Right atrium auricular region (tissue), 2 donors: ENCODE measurements at regions not wholly inside any gene's neighbourhood (a gene's known extent, or its start where the extent isn't known, plus 50 kb on each side); places are given as distances from the start of the nearest gene placed in this dataset.

Source experiments
- DNase-seq: peaks from one replicate; pipeline ENCODE4 v3.0.0-alpha.2; 2019; ENCODE audit warnings: low spot score
- H3K27ac ChIP-seq, 2 donors: fragments of 200-600 bp; sonication (generic); 1 replicate in 1 of 2; 2 replicates in 1 of 2; pipeline ENCODE4 v1.5.1; 2016 to 2019
- H3K27me3 ChIP-seq, 2 donors: fragments of 200-600 bp; sonication (generic); one replicate each; pipeline versions ENCODE4 v1.5.1 to v1.6.0; 2017 to 2019
- H3K36me3 ChIP-seq: fragments of 200-600 bp; sonication (generic); one replicate; pipeline ENCODE4 v1.5.1; 2016
- H3K4me1 ChIP-seq, 2 donors: fragments of 200-600 bp; sonication (generic); one replicate each; pipeline versions ENCODE4 v1.5.1 to v1.6.0; 2017 to 2019
- H3K4me3 ChIP-seq, 2 donors: fragments of 200-600 bp; sonication (generic); 1 replicate in 1 of 2; 2 replicates in 1 of 2; pipeline ENCODE4 v1.5.1; 2017 to 2019; ENCODE audit warnings: mild to moderate bottlenecking in 1 of 2, moderate library complexity in 1 of 2
- H3K9me3 ChIP-seq, 2 donors: fragments of 200-600 bp; sonication (generic); one replicate each; pipeline ENCODE4 v1.5.1; 2019
- TF ChIP-seq, protein P1 (sequence below), 2 donors: fragments of 200-600 bp; sonication (generic); IDR thresholded peaks; one replicate each; pipeline ENCODE4 v1.5.1; 2019; ENCODE audit warnings: antibody characterized with exemption in 2 of 2

DNA sequence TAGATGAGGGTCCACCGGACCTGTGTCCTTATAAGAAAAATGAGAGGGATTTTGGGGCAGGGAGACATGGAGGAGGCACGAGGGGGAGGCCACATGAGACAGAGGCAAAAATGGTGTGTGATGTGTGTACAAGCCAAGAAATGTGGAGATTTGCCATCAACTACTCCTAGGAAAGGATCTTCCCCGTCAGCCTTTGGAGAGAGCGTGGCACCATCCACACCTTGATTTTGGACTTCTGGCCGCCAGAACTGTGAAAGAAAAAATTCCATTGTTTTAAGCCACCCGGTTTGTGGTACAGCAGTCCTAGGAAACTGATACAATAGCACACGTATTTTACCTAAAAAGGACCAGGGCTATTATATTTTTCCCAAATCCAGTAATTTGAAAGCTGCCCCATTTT is 829.0 kb upstream of the SALL3 start:
- Histone ChIP-seq H3K27me3 (no peaks in the 10 kb centered on the region), H3K36me3 (no peaks in the 10 kb centered on the region), H3K4me3 (no peak overlapping the region), H3K4me1 (no peaks in the 10 kb centered on the region), H3K9me3 (no peaks in the 10 kb centered on the region), H3K27ac (no peak overlapping the region)
- DNase-seq, result no peak
- TF ChIP-seq, protein P1, sequence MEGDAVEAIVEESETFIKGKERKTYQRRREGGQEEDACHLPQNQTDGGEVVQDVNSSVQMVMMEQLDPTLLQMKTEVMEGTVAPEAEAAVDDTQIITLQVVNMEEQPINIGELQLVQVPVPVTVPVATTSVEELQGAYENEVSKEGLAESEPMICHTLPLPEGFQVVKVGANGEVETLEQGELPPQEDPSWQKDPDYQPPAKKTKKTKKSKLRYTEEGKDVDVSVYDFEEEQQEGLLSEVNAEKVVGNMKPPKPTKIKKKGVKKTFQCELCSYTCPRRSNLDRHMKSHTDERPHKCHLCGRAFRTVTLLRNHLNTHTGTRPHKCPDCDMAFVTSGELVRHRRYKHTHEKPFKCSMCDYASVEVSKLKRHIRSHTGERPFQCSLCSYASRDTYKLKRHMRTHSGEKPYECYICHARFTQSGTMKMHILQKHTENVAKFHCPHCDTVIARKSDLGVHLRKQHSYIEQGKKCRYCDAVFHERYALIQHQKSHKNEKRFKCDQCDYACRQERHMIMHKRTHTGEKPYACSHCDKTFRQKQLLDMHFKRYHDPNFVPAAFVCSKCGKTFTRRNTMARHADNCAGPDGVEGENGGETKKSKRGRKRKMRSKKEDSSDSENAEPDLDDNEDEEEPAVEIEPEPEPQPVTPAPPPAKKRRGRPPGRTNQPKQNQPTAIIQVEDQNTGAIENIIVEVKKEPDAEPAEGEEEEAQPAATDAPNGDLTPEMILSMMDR (IDR thresholded peaks at IDR 0.05), result no peak

DNA sequence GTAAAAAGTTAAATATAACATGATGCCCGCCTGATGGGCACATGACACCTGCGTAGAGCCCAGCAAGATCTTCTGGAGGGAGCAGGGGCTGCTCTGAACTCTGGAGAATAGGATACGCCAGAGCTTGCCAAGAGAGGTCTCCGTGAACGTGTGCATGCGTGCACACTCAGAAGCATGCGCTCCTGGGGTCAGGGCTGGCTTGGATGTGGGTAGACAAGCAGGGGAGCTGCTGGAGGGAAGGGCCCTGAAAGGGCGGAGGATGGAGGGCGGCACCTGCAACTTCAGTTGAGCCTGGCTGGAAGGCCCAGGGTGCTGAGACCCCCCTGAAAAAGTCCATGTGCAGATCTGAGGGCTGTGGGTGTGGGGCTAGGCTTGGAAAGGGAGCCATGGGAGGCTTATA is 828.4 kb upstream of the SALL3 start:
- DNase-seq, result no peak
- H3K27me3 ChIP-seq, result no peaks in the 10 kb centered on the region
- no peak overlapping the region for H3K27ac ChIP-seq
- H3K36me3 ChIP-seq, result no peaks in the 10 kb centered on the region
- no peaks in the 10 kb centered on the region for H3K9me3 ChIP-seq
- TF ChIP-seq, protein P1 (IDR thresholded peaks at IDR 0.05), result no peak
- no peak overlapping the region for H3K4me3 ChIP-seq
- no peaks in the 10 kb centered on the region for H3K4me1 ChIP-seq

DNA sequence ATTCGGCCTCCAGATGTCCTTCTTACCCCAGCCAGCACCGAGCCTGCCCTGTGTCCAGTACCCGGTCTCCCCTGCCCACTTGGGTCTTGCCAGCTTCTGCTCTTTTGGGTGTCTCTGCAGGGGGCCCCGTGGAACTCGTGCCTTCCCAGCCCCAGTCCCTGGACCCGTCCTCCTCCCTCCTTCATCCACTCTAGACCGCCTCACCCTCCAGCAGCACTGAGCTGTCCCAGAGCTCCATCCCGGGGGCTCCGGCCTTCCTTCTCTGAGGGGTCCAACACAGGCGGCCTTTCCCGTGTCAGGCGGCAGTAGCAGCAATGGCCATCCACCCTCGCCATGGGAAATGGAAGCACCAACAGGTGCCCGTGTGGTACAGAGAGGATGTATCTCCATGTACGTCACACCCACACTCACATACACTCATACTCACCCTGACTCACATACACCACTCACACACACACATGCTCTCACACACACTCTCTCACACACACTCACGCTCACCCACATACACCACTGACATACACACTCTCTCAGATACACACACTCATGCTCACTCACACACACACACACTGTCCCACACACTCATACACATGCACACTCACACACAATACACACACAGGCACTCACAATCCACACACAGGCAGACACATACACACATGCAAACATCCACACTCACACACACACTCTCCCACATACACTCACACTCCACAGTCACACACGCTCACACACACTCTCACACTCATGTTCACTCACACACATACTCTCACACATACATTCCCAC is 827.5 kb upstream of the SALL3 start:
- Histone ChIP-seq H3K27me3 (no peaks in the 10 kb centered on the region), H3K4me1 (no peaks in the 10 kb centered on the region), H3K36me3 (no peaks in the 10 kb centered on the region), H3K27ac (no peak overlapping the region), H3K4me3 (no peak overlapping the region), H3K9me3 (no peaks in the 10 kb centered on the region)
- TF ChIP-seq, protein P1 (IDR thresholded peaks at IDR 0.05), result no peak
- no peak for DNase-seq

DNA sequence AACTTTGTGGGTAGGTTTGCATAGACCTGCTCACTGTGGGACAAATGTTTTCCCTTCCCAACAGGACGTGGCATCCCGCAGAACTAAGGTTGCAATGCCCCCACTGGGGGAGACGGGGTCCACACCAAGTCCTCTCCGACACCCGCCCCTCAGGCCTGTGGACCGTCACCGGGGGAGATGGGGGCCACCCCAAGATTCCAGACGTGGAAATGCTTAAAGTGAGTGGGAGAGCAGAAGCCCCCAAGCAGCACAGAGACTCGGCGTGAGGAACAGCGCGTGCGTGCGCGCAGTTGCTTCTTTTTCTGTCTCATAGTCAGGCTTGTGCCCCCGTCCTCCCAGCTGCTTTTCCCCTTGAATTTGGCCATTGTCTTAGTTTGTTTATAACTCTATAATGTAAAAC is 826.3 kb upstream of the SALL3 start:
- TF ChIP-seq, protein P1 (IDR thresholded peaks at IDR 0.05), result no peak
- no peaks in the 10 kb centered on the region for H3K4me1 ChIP-seq

DNA sequence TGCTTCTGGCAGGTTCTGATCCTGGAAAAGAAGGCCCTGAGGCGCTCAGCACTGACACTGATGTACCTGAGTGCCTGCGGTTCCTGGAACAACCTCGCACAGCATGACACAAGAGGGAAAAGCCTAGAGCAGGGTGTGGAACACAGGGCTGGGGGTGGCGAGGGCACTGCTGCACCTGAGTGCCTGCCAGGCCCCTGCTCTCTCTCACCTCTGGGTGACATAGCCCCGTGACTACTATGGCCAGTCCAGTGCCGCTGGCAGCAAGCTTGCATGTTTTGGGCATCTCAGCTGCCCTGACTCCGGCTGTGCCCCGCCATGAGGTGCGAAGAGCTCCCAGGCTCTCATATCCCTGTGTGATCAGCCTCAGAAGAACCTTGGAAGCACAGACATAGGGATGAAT is 825.2 kb upstream of the SALL3 start:
- H3K36me3 ChIP-seq, result no peaks in the 10 kb centered on the region
- TF ChIP-seq, protein P1 (IDR thresholded peaks at IDR 0.05), result no peak
- no peak for DNase-seq

More for the DNA sequence above, 826.3 kb upstream of the SALL3 start:
- H3K36me3 ChIP-seq, result no peaks in the 10 kb centered on the region
- H3K27me3 ChIP-seq, result no peaks in the 10 kb centered on the region
- H3K27ac ChIP-seq, result no peak overlapping the region
- H3K4me3 ChIP-seq, result no peak overlapping the region
- DNase-seq, result no peak
- H3K9me3 ChIP-seq, result no peaks in the 10 kb centered on the region

DNA sequence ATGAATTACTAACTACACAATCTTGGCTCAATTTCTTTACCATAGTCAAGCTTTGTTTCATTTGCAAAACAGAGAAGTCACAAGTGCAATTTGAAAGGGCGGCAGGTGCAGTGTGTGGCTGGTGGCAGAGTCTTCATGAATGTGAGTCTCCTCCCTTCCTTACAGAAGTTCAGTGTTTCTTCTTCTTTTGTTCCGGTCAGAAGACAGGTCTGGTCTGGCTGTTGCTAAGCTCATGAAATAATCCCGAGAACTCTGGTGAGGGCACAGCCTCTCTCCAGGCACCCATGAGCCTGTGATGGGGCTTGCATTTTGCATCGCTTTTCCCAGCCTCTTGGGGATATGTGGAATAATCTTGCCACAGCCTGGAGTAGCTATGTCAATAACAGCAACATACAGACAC is 824.8 kb upstream of the SALL3 start:
- Histone ChIP-seq H3K4me3 (no peak overlapping the region), H3K36me3 (no peaks in the 10 kb centered on the region), H3K9me3 (no peaks in the 10 kb centered on the region), H3K27me3 (no peaks in the 10 kb centered on the region), H3K27ac (no peak overlapping the region), H3K4me1 (no peaks in the 10 kb centered on the region)
- DNase-seq, result no peak
- TF ChIP-seq, protein P1 (IDR thresholded peaks at IDR 0.05), result no peak

More for the DNA sequence above, 825.2 kb upstream of the SALL3 start:
- H3K4me1 ChIP-seq, result no peaks in the 10 kb centered on the region
- H3K4me3 ChIP-seq, result no peak overlapping the region
- no peaks in the 10 kb centered on the region for H3K27me3 ChIP-seq
- no peak overlapping the region for H3K27ac ChIP-seq
- no peaks in the 10 kb centered on the region for H3K9me3 ChIP-seq
